WTC11 (cell line): ENCODE measurements at regions not wholly inside any gene's neighbourhood (a gene's known extent, or its start where the extent isn't known, plus 50 kb on each side); places are given as distances from the start of the nearest gene placed in this dataset.
A peak's percentile ranks its signal among the peaks of the same experiment; 100 is the strongest.

Experiments used
- ATAC-seq: fragments of 200-7000 bp; cut with Tn5 transposase; 2 replicates; pipeline ENCODE4 v1.10.0; 2021; ENCODE audit warnings: mild to moderate bottlenecking, moderate library complexity
- CTCF ChIA-PET: fragments of 300-600 bp; sonication (Branson Sonifier 250); formaldehyde crosslinking; loops from one replicate; lab custom pipeline; 2021; ENCODE audit warnings: antibody characterized with exemption; lab: Charles Lee
- POLR2A ChIA-PET: fragments of 350-600 bp; sonication (Branson Sonifier 250); formaldehyde crosslinking; loops from one replicate; lab custom pipeline; 2021; ENCODE audit warnings: antibody characterized with exemption; lab: Charles Lee
- DNase-seq: peaks from one replicate; pipeline ENCODE4 v3.0.0; 2021; ENCODE audit warnings: low spot score
- H3K27ac Mint-ChIP-seq: 2 replicates; pipeline ENCODE4 v1.8.0; 2021; ENCODE audit warnings: mixed read lengths
- H3K27me3 Mint-ChIP-seq: 2 replicates; pipeline ENCODE4 v1.8.0; 2021; ENCODE audit warnings: low read depth, mild to moderate bottlenecking, moderate library complexity, mixed read lengths
- H3K36me3 Mint-ChIP-seq: 2 replicates; pipeline ENCODE4 v1.8.0; 2021; ENCODE audit warnings: mixed read lengths
- H3K4me1 Mint-ChIP-seq: 2 replicates; pipeline ENCODE4 v1.8.0; 2022; ENCODE audit warnings: mixed read lengths
- H3K4me3 Mint-ChIP-seq: 2 replicates; pipeline ENCODE4 v1.8.0; 2021; ENCODE audit warnings: mild to moderate bottlenecking, moderate library complexity, mixed read lengths
- H3K9me3 Mint-ChIP-seq: 2 replicates; pipeline ENCODE4 v1.8.0; 2021; ENCODE audit warnings: mixed read lengths
- AR ChIP-seq: fragments of 250-450 bp; sonication (Bioruptor Pico); IDR thresholded peaks from 2 replicates; pipeline ENCODE4 v1.9.0; 2021; ENCODE audit warnings: mild to moderate bottlenecking
- E2F1 ChIP-seq: sonication (generic); formaldehyde crosslinking; IDR thresholded peaks from 2 replicates; pipeline ENCODE4 v1.8.0; 2022; ENCODE audit warnings: mild to moderate bottlenecking, missing genetic modification reagents
- E2F5 ChIP-seq: sonication (generic); formaldehyde crosslinking; IDR thresholded peaks from 2 replicates; pipeline ENCODE4 v1.8.1; 2022; ENCODE audit warnings: mild to moderate bottlenecking, moderate library complexity, missing genetic modification reagents
- EMX1 ChIP-seq: fragments of 250-450 bp; sonication (Bioruptor Pico); IDR thresholded peaks from 2 replicates; pipeline ENCODE4 v1.8.0; 2021; ENCODE audit warnings: mild to moderate bottlenecking
- HMGXB4 ChIP-seq: sonication (generic); formaldehyde crosslinking; IDR thresholded peaks from 2 replicates; pipeline ENCODE4 v1.8.1; 2023; ENCODE audit warnings: mild to moderate bottlenecking, moderate library complexity, missing genetic modification reagents
- NFYB ChIP-seq: sonication (generic); formaldehyde crosslinking; conservative IDR thresholded peaks from 2 replicates; pipeline ENCODE4 v1.8.0; 2022; ENCODE audit warnings: low read depth, missing genetic modification reagents
- NR3C1 ChIP-seq: sonication (generic); formaldehyde crosslinking; conservative IDR thresholded peaks from 2 replicates; pipeline ENCODE4 v1.8.1; 2023; ENCODE audit warnings: low read depth, mild to moderate bottlenecking, missing genetic modification reagents
- SMAD4 ChIP-seq: sonication (generic); formaldehyde crosslinking; IDR thresholded peaks from 2 replicates; pipeline ENCODE4 v1.8.0; 2022; ENCODE audit warnings: mild to moderate bottlenecking, missing genetic modification reagents
- TEAD1 ChIP-seq: sonication (generic); formaldehyde crosslinking; IDR thresholded peaks from 2 replicates; pipeline ENCODE4 v1.8.0; 2022; ENCODE audit warnings: mild to moderate bottlenecking, missing genetic modification reagents
- ZNF232 ChIP-seq: sonication (generic); formaldehyde crosslinking; IDR thresholded peaks from 2 replicates; pipeline ENCODE4 v1.8.0; 2022; ENCODE audit warnings: mild to moderate bottlenecking, missing genetic modification reagents
- ZNF423 ChIP-seq: fragments of 250-450 bp; sonication (Bioruptor Pico); IDR thresholded peaks from 2 replicates; pipeline ENCODE4 v2.1.2; 2022; ENCODE audit warnings: mild to moderate bottlenecking, moderate library complexity
- TF ChIP-seq, protein P1 (sequence below): sonication (generic); formaldehyde crosslinking; IDR thresholded peaks from 2 replicates; pipeline ENCODE4 v1.8.1; 2022; ENCODE audit warnings: low read depth, missing genetic modification reagents, borderline replicate concordance
- TF ChIP-seq, protein P2 (sequence below): sonication (generic); formaldehyde crosslinking; IDR thresholded peaks from 2 replicates; pipeline ENCODE4 v1.8.1; 2023; ENCODE audit warnings: mild to moderate bottlenecking, missing genetic modification reagents
- TF ChIP-seq, protein P3 (sequence below): sonication (generic); formaldehyde crosslinking; conservative IDR thresholded peaks from 2 replicates; pipeline ENCODE4 v1.8.1; 2023; ENCODE audit warnings: mild to moderate bottlenecking, low read depth, missing genetic modification reagents, moderate library complexity
- TF ChIP-seq, protein P4 (sequence below): sonication (generic); formaldehyde crosslinking; IDR thresholded peaks from 2 replicates; pipeline ENCODE4 v1.8.0; 2022; ENCODE audit warnings: mild to moderate bottlenecking, missing genetic modification reagents

GRCh38 chr2:200089756-200090109, 134.4 kb downstream of the MAIP1 start (continued):
- TF ChIP-seq, protein P1, sequence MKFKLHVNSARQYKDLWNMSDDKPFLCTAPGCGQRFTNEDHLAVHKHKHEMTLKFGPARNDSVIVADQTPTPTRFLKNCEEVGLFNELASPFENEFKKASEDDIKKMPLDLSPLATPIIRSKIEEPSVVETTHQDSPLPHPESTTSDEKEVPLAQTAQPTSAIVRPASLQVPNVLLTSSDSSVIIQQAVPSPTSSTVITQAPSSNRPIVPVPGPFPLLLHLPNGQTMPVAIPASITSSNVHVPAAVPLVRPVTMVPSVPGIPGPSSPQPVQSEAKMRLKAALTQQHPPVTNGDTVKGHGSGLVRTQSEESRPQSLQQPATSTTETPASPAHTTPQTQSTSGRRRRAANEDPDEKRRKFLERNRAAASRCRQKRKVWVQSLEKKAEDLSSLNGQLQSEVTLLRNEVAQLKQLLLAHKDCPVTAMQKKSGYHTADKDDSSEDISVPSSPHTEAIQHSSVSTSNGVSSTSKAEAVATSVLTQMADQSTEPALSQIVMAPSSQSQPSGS, result no peak
- TF ChIP-seq AR (CRISPR knock-in tag) (no peak), E2F5 (CRISPR knock-in tag) (no peak), TEAD1 (no peak)
- TF ChIP-seq, protein P2, sequence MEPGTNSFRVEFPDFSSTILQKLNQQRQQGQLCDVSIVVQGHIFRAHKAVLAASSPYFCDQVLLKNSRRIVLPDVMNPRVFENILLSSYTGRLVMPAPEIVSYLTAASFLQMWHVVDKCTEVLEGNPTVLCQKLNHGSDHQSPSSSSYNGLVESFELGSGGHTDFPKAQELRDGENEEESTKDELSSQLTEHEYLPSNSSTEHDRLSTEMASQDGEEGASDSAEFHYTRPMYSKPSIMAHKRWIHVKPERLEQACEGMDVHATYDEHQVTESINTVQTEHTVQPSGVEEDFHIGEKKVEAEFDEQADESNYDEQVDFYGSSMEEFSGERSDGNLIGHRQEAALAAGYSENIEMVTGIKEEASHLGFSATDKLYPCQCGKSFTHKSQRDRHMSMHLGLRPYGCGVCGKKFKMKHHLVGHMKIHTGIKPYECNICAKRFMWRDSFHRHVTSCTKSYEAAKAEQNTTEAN (CRISPR knock-in tag), result no peak
- TF ChIP-seq, all 79 proteins: peak for 0

DNA sequence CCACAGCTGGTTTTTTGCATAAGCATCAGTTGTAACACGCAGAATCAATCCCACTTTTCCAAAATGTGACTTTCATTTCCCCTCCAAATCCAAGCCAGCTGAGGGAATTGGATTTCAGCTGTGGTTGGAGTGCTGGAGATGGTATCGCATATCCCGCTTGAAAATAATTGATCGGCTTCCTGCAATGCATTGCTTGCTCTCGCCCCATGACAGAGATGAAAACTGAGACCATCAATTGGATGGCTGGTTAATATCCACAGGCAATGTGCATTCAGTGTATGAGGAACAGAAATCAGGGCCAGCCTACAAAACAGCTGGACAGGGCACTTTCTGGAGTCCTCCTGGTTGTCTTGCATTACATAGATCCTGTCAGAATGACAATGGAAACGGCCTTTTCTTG, 135.3 kb downstream of the MAIP1 start:
- DNase-seq (no peak), ATAC-seq (no peak)
- ChIA-PET CTCF (interaction anchor here (1.1 kb wide), 1 partner anchor 109 kb away, joined by 3 read pairs; no protein-coding TSS in a partner anchor), POLR2A (no interaction called here)
- no peaks in the 10 kb centered on the region for H3K27me3 Mint-ChIP-seq
- no peak overlapping the region for H3K27ac Mint-ChIP-seq
- no peaks in the 10 kb centered on the region for H3K36me3 Mint-ChIP-seq
- peaks cover 50% of the 10 kb centered on the region for H3K4me1 Mint-ChIP-seq
- no peak overlapping the region for H3K4me3 Mint-ChIP-seq
- TF ChIP-seq SMAD4 (CRISPR knock-in tag) (no peak), EMX1 (CRISPR knock-in tag) (no peak), NFYB (CRISPR knock-in tag) (no peak), E2F1 (CRISPR knock-in tag) (no peak)
- TF ChIP-seq, protein P3, sequence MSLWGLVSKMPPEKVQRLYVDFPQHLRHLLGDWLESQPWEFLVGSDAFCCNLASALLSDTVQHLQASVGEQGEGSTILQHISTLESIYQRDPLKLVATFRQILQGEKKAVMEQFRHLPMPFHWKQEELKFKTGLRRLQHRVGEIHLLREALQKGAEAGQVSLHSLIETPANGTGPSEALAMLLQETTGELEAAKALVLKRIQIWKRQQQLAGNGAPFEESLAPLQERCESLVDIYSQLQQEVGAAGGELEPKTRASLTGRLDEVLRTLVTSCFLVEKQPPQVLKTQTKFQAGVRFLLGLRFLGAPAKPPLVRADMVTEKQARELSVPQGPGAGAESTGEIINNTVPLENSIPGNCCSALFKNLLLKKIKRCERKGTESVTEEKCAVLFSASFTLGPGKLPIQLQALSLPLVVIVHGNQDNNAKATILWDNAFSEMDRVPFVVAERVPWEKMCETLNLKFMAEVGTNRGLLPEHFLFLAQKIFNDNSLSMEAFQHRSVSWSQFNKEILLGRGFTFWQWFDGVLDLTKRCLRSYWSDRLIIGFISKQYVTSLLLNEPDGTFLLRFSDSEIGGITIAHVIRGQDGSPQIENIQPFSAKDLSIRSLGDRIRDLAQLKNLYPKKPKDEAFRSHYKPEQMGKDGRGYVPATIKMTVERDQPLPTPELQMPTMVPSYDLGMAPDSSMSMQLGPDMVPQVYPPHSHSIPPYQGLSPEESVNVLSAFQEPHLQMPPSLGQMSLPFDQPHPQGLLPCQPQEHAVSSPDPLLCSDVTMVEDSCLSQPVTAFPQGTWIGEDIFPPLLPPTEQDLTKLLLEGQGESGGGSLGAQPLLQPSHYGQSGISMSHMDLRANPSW (CRISPR knock-in tag), result no peak
- TF ChIP-seq, protein P4, sequence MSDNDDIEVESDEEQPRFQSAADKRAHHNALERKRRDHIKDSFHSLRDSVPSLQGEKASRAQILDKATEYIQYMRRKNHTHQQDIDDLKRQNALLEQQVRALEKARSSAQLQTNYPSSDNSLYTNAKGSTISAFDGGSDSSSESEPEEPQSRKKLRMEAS (CRISPR knock-in tag), result no peak
- TF ChIP-seq, all 79 proteins: peak for 0
- peaks cover 3% of the 10 kb centered on the region; the same call in 1 of the 2 replicates for H3K9me3 Mint-ChIP-seq

- H3K27ac Mint-ChIP-seq, result no peak overlapping the region
- H3K27me3 Mint-ChIP-seq, result no peaks in the 10 kb centered on the region
- H3K9me3 Mint-ChIP-seq, result peaks cover 4% of the 10 kb centered on the region; the same call in 1 of the 2 replicates
- DNase-seq (peak; percentile 21), ATAC-seq (peak; percentile 62)
- ChIA-PET CTCF (interaction anchor here (1.1 kb wide), 1 partner anchor 109 kb away, joined by 3 read pairs; no protein-coding TSS in a partner anchor), POLR2A (interaction anchor here (0.6 kb wide), 1 partner anchor 22 kb away, joined by 6 read pairs; no protein-coding TSS in a partner anchor)
- no peak overlapping the region for H3K4me3 Mint-ChIP-seq
- H3K36me3 Mint-ChIP-seq, result no peaks in the 10 kb centered on the region
- TF ChIP-seq HMGXB4 (CRISPR knock-in tag), result no peak
- TF ChIP-seq ZNF232 (CRISPR knock-in tag), result no peak
- TF ChIP-seq, protein P4 (CRISPR knock-in tag), result no peak
- TF ChIP-seq NR3C1, result no peak
- peak; percentile 77 for TF ChIP-seq ZNF423
- H3K4me1 Mint-ChIP-seq, result peaks cover 50% of the 10 kb centered on the region
These were observed 135.7 kb downstream of the MAIP1 start for GRCh38 chr2:200091126-200091525.
